ENCODE measurements at regions not wholly inside any gene's neighbourhood (a gene's known extent, or its start where the extent isn't known, plus 50 kb on each side); places are given as distances from the start of the nearest gene placed in this dataset.

- Histone ChIP-seq H3K27me3 (replicated peaks in 1 of 4; ENCODE audit: control insufficient read depth in 3 of 4, extremely low read depth in 1 of 4, insufficient read depth in 3 of 4, low read length in 3 of 4) (no peaks in the 10 kb centered on the region), H2BK5ac (ENCODE audit: low read depth, low read length) (no peak overlapping the region), H4K8ac (ENCODE audit: extremely low read depth, insufficient read depth, low read length) (peak overlapping the region; percentile 59), H3K9ac (replicated peaks in 1 of 4; ENCODE audit: extremely low read depth in 1 of 4, low read depth in 3 of 4, low read length in 3 of 4) (no peak overlapping the region), H3K79me1 (ENCODE audit: low read depth, low read length) (no peaks in the 10 kb centered on the region), H3K79me2 (ENCODE audit: control insufficient read depth in 1 of 2, insufficient read depth in 2 of 2, low read length in 2 of 2) (no peaks in the 10 kb centered on the region), H3K27ac (ENCODE audit: low read depth, low read length) (no peak overlapping the region), H3K4me1 (replicated peaks in 1 of 4; ENCODE audit: control insufficient read depth in 3 of 4, insufficient read depth in 4 of 4, low read length in 3 of 4) (no peaks in the 10 kb centered on the region), H4K91ac (replicated peaks; ENCODE audit: insufficient read length, low read length) (peak overlapping the region; percentile 69), H2BK15ac (ENCODE audit: low read length) (0 out of 2 replicates have a peak overlapping the region, but pooled peaks have one; percentile 16), H3K9me3 (ENCODE audit: insufficient read depth in 2 of 2, low read depth in 1 of 2, low read length in 1 of 2) (no peaks in the 10 kb centered on the region), H3K56ac (replicated peaks; ENCODE audit: insufficient read length, low read depth, low read length) (no peak overlapping the region), H2BK20ac (ENCODE audit: low read length) (peak overlapping the region; percentile 80; the same call in 1 of the 2 replicates), H3K4me3 (ENCODE audit: extremely low read depth in 1 of 4, insufficient read depth in 2 of 4, low read depth in 3 of 4, low read length in 4 of 4) (no peak overlapping the region), H3K4me2 (ENCODE audit: insufficient read depth in 1 of 2, low read depth in 2 of 2, low read length in 2 of 2) (no peak overlapping the region), H3K23me2 (ENCODE audit: low read depth, low read length) (no peaks in the 10 kb centered on the region), H2AK5ac (ENCODE audit: low read depth, low read length) (no peak overlapping the region), H2AFZ (ENCODE audit: low read length) (no peak overlapping the region), H3K23ac (ENCODE audit: insufficient read length) (no peak overlapping the region), H3K4ac (replicated peaks; ENCODE audit: insufficient read length, low read depth, low read length) (no peak overlapping the region), H4K20me1 (replicated peaks in 1 of 2; ENCODE audit: control insufficient read depth in 1 of 2, insufficient read depth in 2 of 2, low read length in 2 of 2) (no peaks in the 10 kb centered on the region), H3K36me3 (ENCODE audit: control insufficient read depth in 2 of 4, insufficient read depth in 4 of 4, low read length in 3 of 4) (no peaks in the 10 kb centered on the region), H2BK120ac (replicated peaks; ENCODE audit: low read depth, low read length) (no peak overlapping the region), H2BK12ac (ENCODE audit: low read depth, low read length) (peak overlapping the region; percentile 68; the same call in 1 of the 2 replicates), H4K5ac (ENCODE audit: insufficient read length, low read depth, low read length) (no peak overlapping the region), H3K18ac (ENCODE audit: extremely low read depth, low read length) (no peak overlapping the region), H3K14ac (ENCODE audit: insufficient read length) (no peak overlapping the region)
- DNase-seq (ENCODE audit: low read depth in 1 of 2, low spot score in 2 of 2): no peak
- TF ChIP-seq TCF12 (IDR thresholded peaks at IDR 0.05; ENCODE audit: low read depth, low read length) (no peak), TAF7 (optimal IDR thresholded peaks at IDR 0.05; ENCODE audit: borderline replicate concordance, low read depth, low read length) (no peak), SUZ12 (IDR thresholded peaks at IDR 0.05; ENCODE audit: low read length) (no peak), NANOG (IDR thresholded peaks at IDR 0.05; ENCODE audit: insufficient read depth, low read depth, low read length, poor library complexity, severe bottlenecking) (no peak)
- WGBS, 2 experiments (ENCODE audit: extremely low coverage in 1 of 2, insufficient coverage in 1 of 2, insufficient read length in 1 of 2, insufficient replicate concordance in 2 of 2, low coverage in 1 of 2, low lambda C conversion rate in 2 of 2, missing lambda C conversion rate in 1 of 2): 83% methylated on average over 14 of the region's 14 CpGs; no CpG with 5 or more reads in 1 of the 2 experiments
- CTCF ChIA-PET (ENCODE audit: partially characterized antibody): interaction anchor here (0.9 to 1.7 kb wide), 3 partner anchors 10 to 206 kb away, joined by 3 to 5 read pairs (median 3); no protein-coding TSS in a partner anchor
- POLR2A ChIA-PET (ENCODE audit: partially characterized antibody): no interaction called here
- FAIRE-seq: no peak
Observed at GRCh38 chr2:101624706-101625332, 72.7 kb upstream of the MAP4K4 start.

Measured in H1 (cell line).